DOHH2 (cell line): ENCODE measurements at regions not wholly inside any gene's neighbourhood (a gene's known extent, or its start where the extent isn't known, plus 50 kb on each side); places are given as distances from the start of the nearest gene placed in this dataset.

ENCODE experiments used
- H3F3A ChIP-seq: fragments of 200-600 bp; sonication (generic), shearing (Covaris generic); 2 replicates; pipeline ENCODE4 v1.6.0; 2016; ENCODE audit warnings: antibody characterized with exemption, mild to moderate bottlenecking; ENCODE audit not compliant: control insufficient read depth, insufficient read depth
- H3K27ac ChIP-seq: fragments of 200-600 bp; sonication (generic); 2 replicates; pipeline ENCODE4 v1.5.1; 2014; ENCODE audit warnings: low read depth, mild to moderate bottlenecking, low read length, moderate library complexity
- H3K27me3 ChIP-seq: fragments of 200-600 bp; sonication (generic); 2 replicates; pipeline ENCODE4 v1.6.1; 2014; ENCODE audit warnings: mild to moderate bottlenecking, low read length, mixed read lengths; ENCODE audit not compliant: control insufficient read depth
- H3K36me3 ChIP-seq: fragments of 200-600 bp; sonication (generic); 2 replicates; pipeline ENCODE4 v1.6.1; 2014; ENCODE audit warnings: mild to moderate bottlenecking, low read length, moderate library complexity, mixed read lengths; ENCODE audit not compliant: control insufficient read depth
- H3K4me1 ChIP-seq: fragments of 200-600 bp; sonication (generic); 2 replicates; pipeline ENCODE4 v1.6.1; 2014; ENCODE audit warnings: mild to moderate bottlenecking, low read length, mixed read lengths; ENCODE audit not compliant: control insufficient read depth
- H3K4me2 ChIP-seq: fragments of 200-600 bp; sonication (generic); 2 replicates; pipeline ENCODE4 v1.6.0; 2014; ENCODE audit warnings: mild to moderate bottlenecking, low read length, moderate library complexity
- H3K4me3 ChIP-seq: fragments of 200-600 bp; sonication (generic); 2 replicates; pipeline ENCODE4 v1.5.1; 2014; ENCODE audit warnings: mild to moderate bottlenecking, low read length, mixed read lengths
- H3K79me2 ChIP-seq: fragments of 200-600 bp; sonication (generic); 2 replicates; pipeline ENCODE4 v1.6.1; 2014; ENCODE audit warnings: mild to moderate bottlenecking, low read length, mixed read lengths; ENCODE audit not compliant: control insufficient read depth
- H3K9me2 ChIP-seq: fragments of 200-600 bp; sonication (generic); replicated peaks from 2 replicates; pipeline ENCODE4 v1.6.1; 2014; ENCODE audit warnings: mild to moderate bottlenecking, low read length, mixed read lengths; ENCODE audit not compliant: control insufficient read depth
- H3K9me3 ChIP-seq: fragments of 200-600 bp; sonication (generic); 2 replicates; pipeline ENCODE4 v1.6.1; 2014; ENCODE audit warnings: antibody characterized with exemption, low read length, mixed read lengths; ENCODE audit not compliant: control insufficient read depth, insufficient read depth
- H4K20me1 ChIP-seq: fragments of 200-600 bp; sonication (generic); 2 replicates; pipeline ENCODE4 v1.6.0; 2014; ENCODE audit warnings: low read depth, mild to moderate bottlenecking, antibody characterized with exemption, low read length, moderate library complexity; ENCODE audit not compliant: control insufficient read depth, insufficient read depth
- CTCF ChIP-seq: fragments of 200-600 bp; sonication (generic); IDR thresholded peaks from one replicate; pipeline ENCODE4 v1.5.1; 2014; ENCODE audit warnings: antibody characterized with exemption, mild to moderate bottlenecking, low read depth, low read length; ENCODE audit not compliant: poor library complexity, severe bottlenecking
- EZH2phosphoT487 ChIP-seq: fragments of 200-600 bp; sonication (generic); IDR thresholded peaks from 2 replicates; pipeline ENCODE4 v1.6.1; 2017; ENCODE audit warnings: borderline replicate concordance, mild to moderate bottlenecking, antibody characterized with exemption, low read length, moderate library complexity, mixed read lengths

- Histone ChIP-seq H3K9me3 (no peaks in the 10 kb centered on the region), H3K79me2 (no peaks in the 10 kb centered on the region), H3F3A (no peaks in the 10 kb centered on the region), H3K4me1 (peaks cover 14% of the 10 kb centered on the region), H4K20me1 (no peaks in the 10 kb centered on the region), H3K27me3 (no peaks in the 10 kb centered on the region), H3K36me3 (no peaks in the 10 kb centered on the region), H3K27ac (no peak overlapping the region), H3K9me2 (no peaks in the 10 kb centered on the region), H3K4me2 (no peak overlapping the region), H3K4me3 (no peak overlapping the region)
- no peak for TF ChIP-seq CTCF
- TF ChIP-seq EZH2phosphoT487: no peak
Observed at GRCh38 chr2:144219979-144220378, 299.9 kb downstream of the ZEB2 start.

- no peak overlapping the region for H3K27ac ChIP-seq
- no peaks in the 10 kb centered on the region for H3F3A ChIP-seq
- no peaks in the 10 kb centered on the region for H3K9me3 ChIP-seq
- H3K9me2 ChIP-seq: no peaks in the 10 kb centered on the region
- H4K20me1 ChIP-seq: no peaks in the 10 kb centered on the region
- peaks cover 19% of the 10 kb centered on the region for H3K4me1 ChIP-seq
- H3K79me2 ChIP-seq: no peaks in the 10 kb centered on the region
- H3K27me3 ChIP-seq: no peaks in the 10 kb centered on the region
- no peaks in the 10 kb centered on the region for H3K36me3 ChIP-seq
- TF ChIP-seq CTCF (no peak), EZH2phosphoT487 (no peak)
- H3K4me2 ChIP-seq: no peak overlapping the region
- H3K4me3 ChIP-seq: no peak overlapping the region
Observed at GRCh38 chr2:144217853-144218633, 301.9 kb downstream of the ZEB2 start.

GRCh38 chr2:144215701-144216675, 303.9 kb downstream of the ZEB2 start:
- no peak for TF ChIP-seq EZH2phosphoT487
- TF ChIP-seq CTCF: no peak
- Histone ChIP-seq H3K27ac (no peak overlapping the region), H3K79me2 (no peaks in the 10 kb centered on the region), H3K36me3 (peaks cover 4% of the 10 kb centered on the region), H3K4me2 (peak overlapping the region; percentile 13; the same call in 1 of the 2 replicates), H3K4me3 (no peak overlapping the region), H3K9me3 (no peaks in the 10 kb centered on the region), H3K9me2 (no peaks in the 10 kb centered on the region), H3F3A (no peaks in the 10 kb centered on the region), H4K20me1 (no peaks in the 10 kb centered on the region), H3K27me3 (no peaks in the 10 kb centered on the region), H3K4me1 (peaks cover 19% of the 10 kb centered on the region)
